GM23338 (cell line): ENCODE measurements at regions not wholly inside any gene's neighbourhood (a gene's known extent, or its start where the extent isn't known, plus 50 kb on each side); places are given as distances from the start of the nearest gene placed in this dataset.

Experiments used
- ATAC-seq: fragments of 200-7000 bp; cut with Tn5 transposase; 3 replicates; pipeline ENCODE4 v1.9.1; 2020
- DNase-seq: peaks from one replicate; pipeline ENCODE4 v3.0.0-alpha.2; 2015; ENCODE audit warnings: low spot score
- H2AFZ ChIP-seq: fragments of 200-600 bp; sonication (generic); 2 replicates; pipeline ENCODE4 v1.8.0; 2016; ENCODE audit warnings: antibody characterized with exemption, mild to moderate bottlenecking, moderate library complexity
- H3F3A ChIP-seq: fragments of 200-600 bp; sonication (generic); replicated peaks from 2 replicates; pipeline ENCODE4 v1.8.0; 2017; ENCODE audit warnings: antibody characterized with exemption, mixed run types, low read depth
- H3K27ac ChIP-seq: fragments of 200-600 bp; sonication (generic); 2 replicates; pipeline ENCODE4 v1.6.1; 2016; ENCODE audit warnings: low read depth
- H3K27me3 ChIP-seq: fragments of 200-600 bp; sonication (generic); 2 replicates; pipeline ENCODE4 v1.8.0; 2016; ENCODE audit warnings: mild to moderate bottlenecking, mixed run types, moderate library complexity; ENCODE audit not compliant: insufficient read depth
- H3K36me3 ChIP-seq: fragments of 200-600 bp; sonication (generic); 2 replicates; pipeline ENCODE4 v1.8.0; 2016; ENCODE audit warnings: mild to moderate bottlenecking; ENCODE audit not compliant: insufficient read depth
- H3K4me1 ChIP-seq: fragments of 200-600 bp; sonication (generic); 2 replicates; pipeline ENCODE4 v1.8.0; 2016; ENCODE audit warnings: mild to moderate bottlenecking, moderate library complexity; ENCODE audit not compliant: insufficient read depth
- H3K4me2 ChIP-seq: fragments of 200-600 bp; sonication (generic); 2 replicates; pipeline ENCODE4 v1.7.1; 2017; ENCODE audit warnings: mixed run types
- H3K4me3 ChIP-seq: fragments of 200-600 bp; sonication (generic); 2 replicates; pipeline ENCODE4 v1.6.1; 2016; ENCODE audit warnings: mixed run types
- H3K79me2 ChIP-seq: fragments of 200-600 bp; sonication (generic); replicated peaks from 2 replicates; pipeline ENCODE4 v1.8.0; 2017; ENCODE audit warnings: mild to moderate bottlenecking; ENCODE audit not compliant: insufficient read depth
- H3K9me2 ChIP-seq: fragments of 200-600 bp; sonication (generic); 2 replicates; pipeline ENCODE4 v1.8.0; 2017; ENCODE audit not compliant: insufficient read depth
- H4K20me1 ChIP-seq: fragments of 200-600 bp; sonication (generic); replicated peaks from 2 replicates; pipeline ENCODE4 v1.8.0; 2017; ENCODE audit warnings: mild to moderate bottlenecking; ENCODE audit not compliant: insufficient read depth
- H3K27ac Mint-ChIP-seq: 2 replicates; pipeline ENCODE4 v1.8.0; 2020; ENCODE audit warnings: inconsistent platforms, mild to moderate bottlenecking, moderate library complexity, mixed read lengths
- H3K27me3 Mint-ChIP-seq: 3 replicates; pipeline ENCODE4 v1.8.0; 2022; ENCODE audit warnings: low read depth, mild to moderate bottlenecking, moderate library complexity, mixed read lengths, inconsistent platforms; ENCODE audit not compliant: insufficient read depth, poor library complexity
- H3K36me3 Mint-ChIP-seq: 3 replicates; pipeline ENCODE4 v1.8.0; 2021; ENCODE audit warnings: low read depth, mild to moderate bottlenecking, inconsistent platforms, moderate library complexity, mixed read lengths
- H3K4me1 Mint-ChIP-seq: 3 replicates; pipeline ENCODE4 v1.8.0; 2020; ENCODE audit warnings: mild to moderate bottlenecking, inconsistent platforms, mixed read lengths
- H3K4me3 Mint-ChIP-seq: 3 replicates; pipeline ENCODE4 v1.8.0; 2021; ENCODE audit warnings: moderate library complexity, mild to moderate bottlenecking, inconsistent platforms, mixed read lengths
- H3K9me3 Mint-ChIP-seq: 3 replicates; pipeline ENCODE4 v1.8.0; 2020; ENCODE audit warnings: moderate library complexity, mild to moderate bottlenecking, inconsistent platforms, mixed read lengths
- CREB1 ChIP-seq: fragments of 250-450 bp; sonication (Bioruptor Pico); IDR thresholded peaks from 2 replicates; pipeline ENCODE4 v1.5.0; 2020; ENCODE audit warnings: low read depth, mild to moderate bottlenecking, moderate library complexity
- EZH2 ChIP-seq: fragments of 200-600 bp; sonication (generic); IDR thresholded peaks from one replicate; pipeline ENCODE4 v1.8.0; 2017; ENCODE audit warnings: antibody characterized with exemption, mild to moderate bottlenecking, low read depth; ENCODE audit not compliant: unreplicated experiment
- EZH2phosphoT487 ChIP-seq: fragments of 200-600 bp; sonication (generic); IDR thresholded peaks from one replicate; pipeline ENCODE4 v1.8.1; 2018; ENCODE audit warnings: antibody characterized with exemption; ENCODE audit not compliant: unreplicated experiment
- NANOG ChIP-seq: IDR thresholded peaks from 2 replicates; pipeline ENCODE4 v1.6.1; 2016; ENCODE audit warnings: antibody characterized with exemption, borderline replicate concordance
- STAT1 ChIP-seq: IDR thresholded peaks from one replicate; pipeline ENCODE4 v1.6.1; 2016; ENCODE audit warnings: antibody characterized with exemption; ENCODE audit not compliant: unreplicated experiment
- ZNF114 ChIP-seq: fragments of 250-450 bp; sonication (Bioruptor Pico); IDR thresholded peaks from 2 replicates; pipeline ENCODE4 v1.5.0; 2020; ENCODE audit warnings: mild to moderate bottlenecking, moderate library complexity
- ZNF331 ChIP-seq: fragments of 250-450 bp; sonication (Bioruptor Pico); IDR thresholded peaks from 2 replicates; pipeline ENCODE4 v1.5.0; 2020; ENCODE audit warnings: low read depth, mild to moderate bottlenecking, moderate library complexity
- TF ChIP-seq, protein P1 (sequence below): IDR thresholded peaks from 2 replicates; pipeline ENCODE4 v1.6.1; 2016; ENCODE audit warnings: antibody characterized with exemption
- TF ChIP-seq, protein P2 (sequence below), 2 experiments: fragments of 200-600 bp in 1 of 2; sonication (generic) in 1 of 2; conservative IDR thresholded peaks; 2 replicates each; pipeline versions ENCODE4 v1.5.1 to v1.6.1; 2016 to 2017; ENCODE audit warnings: antibody characterized with exemption in 2 of 2, low read depth in 2 of 2, mild to moderate bottlenecking in 2 of 2, moderate library complexity in 1 of 2
- TF ChIP-seq, protein P3 (sequence below): IDR thresholded peaks from one replicate; pipeline ENCODE4 v1.6.1; 2018; ENCODE audit warnings: antibody characterized with exemption; ENCODE audit not compliant: unreplicated experiment

GRCh38 chr1:229788004-229788403 lies 162.0 kb downstream of the URB2 start (continued):
- TF ChIP-seq, protein P1, sequence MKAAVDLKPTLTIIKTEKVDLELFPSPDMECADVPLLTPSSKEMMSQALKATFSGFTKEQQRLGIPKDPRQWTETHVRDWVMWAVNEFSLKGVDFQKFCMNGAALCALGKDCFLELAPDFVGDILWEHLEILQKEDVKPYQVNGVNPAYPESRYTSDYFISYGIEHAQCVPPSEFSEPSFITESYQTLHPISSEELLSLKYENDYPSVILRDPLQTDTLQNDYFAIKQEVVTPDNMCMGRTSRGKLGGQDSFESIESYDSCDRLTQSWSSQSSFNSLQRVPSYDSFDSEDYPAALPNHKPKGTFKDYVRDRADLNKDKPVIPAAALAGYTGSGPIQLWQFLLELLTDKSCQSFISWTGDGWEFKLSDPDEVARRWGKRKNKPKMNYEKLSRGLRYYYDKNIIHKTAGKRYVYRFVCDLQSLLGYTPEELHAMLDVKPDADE: no peak
- no peak for TF ChIP-seq CREB1 (CRISPR knock-in tag)
- TF ChIP-seq, protein P2, sequence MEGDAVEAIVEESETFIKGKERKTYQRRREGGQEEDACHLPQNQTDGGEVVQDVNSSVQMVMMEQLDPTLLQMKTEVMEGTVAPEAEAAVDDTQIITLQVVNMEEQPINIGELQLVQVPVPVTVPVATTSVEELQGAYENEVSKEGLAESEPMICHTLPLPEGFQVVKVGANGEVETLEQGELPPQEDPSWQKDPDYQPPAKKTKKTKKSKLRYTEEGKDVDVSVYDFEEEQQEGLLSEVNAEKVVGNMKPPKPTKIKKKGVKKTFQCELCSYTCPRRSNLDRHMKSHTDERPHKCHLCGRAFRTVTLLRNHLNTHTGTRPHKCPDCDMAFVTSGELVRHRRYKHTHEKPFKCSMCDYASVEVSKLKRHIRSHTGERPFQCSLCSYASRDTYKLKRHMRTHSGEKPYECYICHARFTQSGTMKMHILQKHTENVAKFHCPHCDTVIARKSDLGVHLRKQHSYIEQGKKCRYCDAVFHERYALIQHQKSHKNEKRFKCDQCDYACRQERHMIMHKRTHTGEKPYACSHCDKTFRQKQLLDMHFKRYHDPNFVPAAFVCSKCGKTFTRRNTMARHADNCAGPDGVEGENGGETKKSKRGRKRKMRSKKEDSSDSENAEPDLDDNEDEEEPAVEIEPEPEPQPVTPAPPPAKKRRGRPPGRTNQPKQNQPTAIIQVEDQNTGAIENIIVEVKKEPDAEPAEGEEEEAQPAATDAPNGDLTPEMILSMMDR (conservative IDR thresholded peaks at IDR 0.05; ENCODE audit: low read depth in 2 of 2): no peak
- TF ChIP-seq STAT1: no peak
- no peak for TF ChIP-seq EZH2phosphoT487
- no peak for TF ChIP-seq EZH2
- TF ChIP-seq ZNF331 (CRISPR knock-in tag): no peak
- no peak for TF ChIP-seq NANOG

- H3K4me2 ChIP-seq: no peak overlapping the region
- ATAC-seq: no peak
- TF ChIP-seq STAT1: no peak
- no peak for TF ChIP-seq NANOG
- TF ChIP-seq, protein P1: no peak
- TF ChIP-seq, protein P3, sequence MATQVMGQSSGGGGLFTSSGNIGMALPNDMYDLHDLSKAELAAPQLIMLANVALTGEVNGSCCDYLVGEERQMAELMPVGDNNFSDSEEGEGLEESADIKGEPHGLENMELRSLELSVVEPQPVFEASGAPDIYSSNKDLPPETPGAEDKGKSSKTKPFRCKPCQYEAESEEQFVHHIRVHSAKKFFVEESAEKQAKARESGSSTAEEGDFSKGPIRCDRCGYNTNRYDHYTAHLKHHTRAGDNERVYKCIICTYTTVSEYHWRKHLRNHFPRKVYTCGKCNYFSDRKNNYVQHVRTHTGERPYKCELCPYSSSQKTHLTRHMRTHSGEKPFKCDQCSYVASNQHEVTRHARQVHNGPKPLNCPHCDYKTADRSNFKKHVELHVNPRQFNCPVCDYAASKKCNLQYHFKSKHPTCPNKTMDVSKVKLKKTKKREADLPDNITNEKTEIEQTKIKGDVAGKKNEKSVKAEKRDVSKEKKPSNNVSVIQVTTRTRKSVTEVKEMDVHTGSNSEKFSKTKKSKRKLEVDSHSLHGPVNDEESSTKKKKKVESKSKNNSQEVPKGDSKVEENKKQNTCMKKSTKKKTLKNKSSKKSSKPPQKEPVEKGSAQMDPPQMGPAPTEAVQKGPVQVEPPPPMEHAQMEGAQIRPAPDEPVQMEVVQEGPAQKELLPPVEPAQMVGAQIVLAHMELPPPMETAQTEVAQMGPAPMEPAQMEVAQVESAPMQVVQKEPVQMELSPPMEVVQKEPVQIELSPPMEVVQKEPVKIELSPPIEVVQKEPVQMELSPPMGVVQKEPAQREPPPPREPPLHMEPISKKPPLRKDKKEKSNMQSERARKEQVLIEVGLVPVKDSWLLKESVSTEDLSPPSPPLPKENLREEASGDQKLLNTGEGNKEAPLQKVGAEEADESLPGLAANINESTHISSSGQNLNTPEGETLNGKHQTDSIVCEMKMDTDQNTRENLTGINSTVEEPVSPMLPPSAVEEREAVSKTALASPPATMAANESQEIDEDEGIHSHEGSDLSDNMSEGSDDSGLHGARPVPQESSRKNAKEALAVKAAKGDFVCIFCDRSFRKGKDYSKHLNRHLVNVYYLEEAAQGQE: no peak
- TF ChIP-seq ZNF114 (CRISPR knock-in tag): no peak
These were observed 166.2 kb downstream of the URB2 start for GRCh38 chr1:229792012-229792975.

More at GRCh38 chr1:229792012-229792975, 166.2 kb downstream of the URB2 start:
- Histone ChIP-seq H3F3A (no peaks in the 10 kb centered on the region), H3K36me3 (no peaks in the 10 kb centered on the region), H3K27ac (no peak overlapping the region), H2AFZ (no peak overlapping the region), H3K4me3 (no peak overlapping the region), H3K4me1 (no peaks in the 10 kb centered on the region), H4K20me1 (no peaks in the 10 kb centered on the region), H3K27me3 (no peaks in the 10 kb centered on the region), H3K79me2 (no peaks in the 10 kb centered on the region), H3K9me2 (no peaks in the 10 kb centered on the region)
- Mint-ChIP-seq H3K36me3 (peaks cover 9% of the 10 kb centered on the region; the same call in 2 of the 3 replicates), H3K4me1 (no peaks in the 10 kb centered on the region), H3K4me3 (no peak overlapping the region), H3K27ac (no peak overlapping the region), H3K27me3 (no peaks in the 10 kb centered on the region), H3K9me3 (peaks cover 29% of the 10 kb centered on the region)
- no peak for DNase-seq
